ENCODE measurements at regions not wholly inside any gene's neighbourhood (a gene's known extent, or its start where the extent isn't known, plus 50 kb on each side); places are given as distances from the start of the nearest gene placed in this dataset.

- no peak overlapping the region for H2BK12ac ChIP-seq (ENCODE audit: insufficient read length, low read depth, low read length)
- H2BK120ac ChIP-seq (ENCODE audit: low read depth, low read length, poor library complexity, severe bottlenecking) = no peak overlapping the region
- H2AFZ ChIP-seq (ENCODE audit: low read length) = no peak overlapping the region
- H3K27ac Mint-ChIP-seq = no peak overlapping the region
- H3K79me2 ChIP-seq (ENCODE audit: insufficient read depth, low read length) = no peaks in the 10 kb centered on the region
- no peak overlapping the region for H3K56ac ChIP-seq (ENCODE audit: insufficient read length, low read depth, low read length)
- no peaks in the 10 kb centered on the region for H3K27me3 ChIP-seq (ENCODE audit: insufficient read depth, low read length)
- H3K4me3 Mint-ChIP-seq = no peak overlapping the region
- no peak overlapping the region for H3K14ac ChIP-seq (ENCODE audit: insufficient read depth, low read length)
- H4K91ac ChIP-seq (ENCODE audit: insufficient read length, low read depth, low read length) = no peak overlapping the region
- H3K9ac ChIP-seq (ENCODE audit: extremely low read depth, insufficient read length, low read length) = no peak overlapping the region
- no peak overlapping the region for H3K4me2 ChIP-seq (ENCODE audit: insufficient read depth, insufficient read length, low read length)
- H3K23ac ChIP-seq (ENCODE audit: insufficient read length, low read depth, low read length) = no peak overlapping the region
- no peaks in the 10 kb centered on the region for H3K23me2 ChIP-seq (ENCODE audit: insufficient read length, low read depth, low read length, poor library complexity, severe bottlenecking)
- no peak overlapping the region for H3K4ac ChIP-seq (ENCODE audit: low read depth, low read length)
- peaks cover 12% of the 10 kb centered on the region for H3K4me1 ChIP-seq (ENCODE audit: insufficient read depth, low read length)
- peaks cover 0 to 4% (median 0%) of the 10 kb centered on the region in 3 experiments; a peak in 2 of 7 replicates for H3K36me3 Mint-ChIP-seq (ENCODE audit: insufficient read depth in 1 of 3, low read depth in 3 of 3)
- H4K20me1 ChIP-seq (ENCODE audit: control insufficient read depth, insufficient read depth, insufficient read length) = no peaks in the 10 kb centered on the region
- H2BK20ac ChIP-seq (ENCODE audit: low read depth, low read length, poor library complexity, severe bottlenecking) = no peak overlapping the region
- TF ChIP-seq, protein P1, sequence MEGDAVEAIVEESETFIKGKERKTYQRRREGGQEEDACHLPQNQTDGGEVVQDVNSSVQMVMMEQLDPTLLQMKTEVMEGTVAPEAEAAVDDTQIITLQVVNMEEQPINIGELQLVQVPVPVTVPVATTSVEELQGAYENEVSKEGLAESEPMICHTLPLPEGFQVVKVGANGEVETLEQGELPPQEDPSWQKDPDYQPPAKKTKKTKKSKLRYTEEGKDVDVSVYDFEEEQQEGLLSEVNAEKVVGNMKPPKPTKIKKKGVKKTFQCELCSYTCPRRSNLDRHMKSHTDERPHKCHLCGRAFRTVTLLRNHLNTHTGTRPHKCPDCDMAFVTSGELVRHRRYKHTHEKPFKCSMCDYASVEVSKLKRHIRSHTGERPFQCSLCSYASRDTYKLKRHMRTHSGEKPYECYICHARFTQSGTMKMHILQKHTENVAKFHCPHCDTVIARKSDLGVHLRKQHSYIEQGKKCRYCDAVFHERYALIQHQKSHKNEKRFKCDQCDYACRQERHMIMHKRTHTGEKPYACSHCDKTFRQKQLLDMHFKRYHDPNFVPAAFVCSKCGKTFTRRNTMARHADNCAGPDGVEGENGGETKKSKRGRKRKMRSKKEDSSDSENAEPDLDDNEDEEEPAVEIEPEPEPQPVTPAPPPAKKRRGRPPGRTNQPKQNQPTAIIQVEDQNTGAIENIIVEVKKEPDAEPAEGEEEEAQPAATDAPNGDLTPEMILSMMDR (conservative IDR thresholded peaks at IDR 0.05) = no peak
- no peak overlapping the region for H3K18ac ChIP-seq (ENCODE audit: insufficient read length, low read depth, low read length)
- no peaks in the 10 kb centered on the region for H3K9me3 ChIP-seq (ENCODE audit: control insufficient read depth, low read depth, low read length)
- H4K8ac ChIP-seq (replicated peaks; ENCODE audit: insufficient read length, low read depth, low read length) = no peak overlapping the region
- no peak overlapping the region for H2BK5ac ChIP-seq (ENCODE audit: insufficient read length, low read length)
- H3K4me1 Mint-ChIP-seq = peaks cover 24 to 25% of the 10 kb centered on the region in 2 experiments
- H3K27ac ChIP-seq (ENCODE audit: insufficient read length, low read depth, low read length) = no peak overlapping the region
- peaks cover 5 to 7% of the 10 kb centered on the region in 2 experiments; a peak in 3 of 5 replicates for H3K9me3 Mint-ChIP-seq
- H3K27me3 Mint-ChIP-seq (ENCODE audit: low read depth) = peaks cover 9% of the 10 kb centered on the region
- H4K5ac ChIP-seq (ENCODE audit: insufficient read length, low read depth, low read length) = no peak overlapping the region
- H3T11ph ChIP-seq (ENCODE audit: low read length) = no peak overlapping the region
- WGBS (ENCODE audit: extremely low coverage, insufficient read length, low lambda C conversion rate) = no CpG with 5 or more reads among the region's 8 CpGs
- no peak overlapping the region for H2BK15ac ChIP-seq (ENCODE audit: low read depth, low read length)
- H2AK5ac ChIP-seq (ENCODE audit: insufficient read length, low read length) = no peak overlapping the region
- no peak for DNase-seq
- H3K79me1 ChIP-seq (ENCODE audit: insufficient read depth, low read depth, low read length, poor library complexity, severe bottlenecking) = no peaks in the 10 kb centered on the region
Measured at GRCh38 chr2:16008331-16008850, 68.0 kb downstream of the MYCN start.

Measured in H9 (cell line).